ENCODE measurements at regions not wholly inside any gene's neighbourhood (a gene's known extent, or its start where the extent isn't known, plus 50 kb on each side); places are given as distances from the start of the nearest gene placed in this dataset.

- TF ChIP-seq CTCF (conservative IDR thresholded peaks at IDR 0.05; ENCODE audit: low read length) (no peak), EZH2phosphoT487 (IDR thresholded peaks at IDR 0.05; ENCODE audit: borderline replicate concordance) (no peak)
These were observed 359.9 kb downstream of the OSR1 start for GRCh38 chr2:18998491-18998890.

Measured in Loucy (cell line).